ENCODE measurements at regions not wholly inside any gene's neighbourhood (a gene's known extent, or its start where the extent isn't known, plus 50 kb on each side); places are given as distances from the start of the nearest gene placed in this dataset.

GRCh38 chr7:10863476-10863875, 110.2 kb upstream of the PHF14 start:
- Histone ChIP-seq H3K23ac (ENCODE audit: low read depth, low read length) (no peak overlapping the region), H3K27ac (ENCODE audit: insufficient read depth, low read length) (no peak overlapping the region), H3K4ac (ENCODE audit: low read depth, low read length) (no peak overlapping the region), H3K4me2 (ENCODE audit: low read depth, low read length) (no peak overlapping the region), H2AFZ (replicated peaks; ENCODE audit: low read length, poor library complexity) (no peak overlapping the region), H2BK15ac (ENCODE audit: low read depth, low read length) (no peak overlapping the region), H3K4me3 (ENCODE audit: insufficient read depth, low read depth, low read length) (no peak overlapping the region), H3K56ac (ENCODE audit: extremely low read depth, insufficient read depth, low read length) (no peak overlapping the region), H3K36me3 (ENCODE audit: control insufficient read depth, insufficient read depth, low read length) (no peaks in the 10 kb centered on the region), H3K9ac (ENCODE audit: low read depth, low read length) (no peak overlapping the region), H2BK120ac (ENCODE audit: low read depth, low read length) (no peak overlapping the region), H4K5ac (ENCODE audit: low read depth, low read length) (no peak overlapping the region), H3K79me1 (ENCODE audit: low read depth in 1 of 2, low read length in 2 of 2) (no peaks in the 10 kb centered on the region), H4K20me1 (ENCODE audit: insufficient read depth, low read length) (no peaks in the 10 kb centered on the region), H3K27me3 (ENCODE audit: control insufficient read depth, insufficient read depth, low read length) (no peaks in the 10 kb centered on the region), H3K14ac (replicated peaks; ENCODE audit: low read depth, low read length) (no peak overlapping the region), H4K8ac (ENCODE audit: low read depth in 2 of 2, low read length in 2 of 2) (no peak overlapping the region), H2AK9ac (replicated peaks; ENCODE audit: low read depth, low read length, poor library complexity) (no peak overlapping the region), H3K9me1 (ENCODE audit: insufficient read depth, low read length) (no peaks in the 10 kb centered on the region), H2BK20ac (ENCODE audit: low read depth, low read length) (no peak overlapping the region), H4K91ac (ENCODE audit: insufficient read depth, low read depth, low read length) (no peak overlapping the region), H3K4me1 (ENCODE audit: control insufficient read depth, insufficient read depth, low read length) (no peaks in the 10 kb centered on the region), H2AK5ac (ENCODE audit: low read depth, low read length) (no peak overlapping the region), H3K18ac (ENCODE audit: low read depth, low read length) (no peak overlapping the region), H2BK5ac (ENCODE audit: low read depth, low read length, poor library complexity, severe bottlenecking) (no peak overlapping the region), H3K9me3 (ENCODE audit: control insufficient read depth, insufficient read depth, low read length) (peaks cover 2% of the 10 kb centered on the region; the same call in 1 of the 2 replicates)
- ChIA-PET POLR2A (ENCODE audit: unreplicated experiment) (no interaction called here), CTCF (no interaction called here)
- intact Hi-C loops (cut with micrococcal nuclease) (no loop called here), dilution Hi-C loops (cut with HindIII; ENCODE audit: low sequenced_read_pairs, unreplicated experiment) (no loop called here), in situ Hi-C loops (cut with MboI; ENCODE audit: low sequenced_read_pairs) (no loop called here)
- WGBS, 2 experiments (ENCODE audit: extremely low coverage in 2 of 2, insufficient read length in 1 of 2) = 87% methylated on average over 3 of the region's 7 CpGs; no CpG with 5 or more reads in 1 of the 2 experiments
- DNase-seq = no peak
- no peak for TF ChIP-seq MXI1 (IDR thresholded peaks at IDR 0.05; ENCODE audit: borderline replicate concordance, low read depth, low read length)
- no peak for TF ChIP-seq RCOR1 (IDR thresholded peaks at IDR 0.05; ENCODE audit: insufficient replicate concordance, low read length)
- TF ChIP-seq USF2 (IDR thresholded peaks at IDR 0.05; ENCODE audit: low read depth, low read length) = no peak
- TF ChIP-seq ELK1 (IDR thresholded peaks at IDR 0.05; ENCODE audit: borderline replicate concordance, low read depth, low read length) = no peak
- no peak for TF ChIP-seq NFE2L2 (IDR thresholded peaks at IDR 0.05; ENCODE audit: low read depth, low read length)
- no peak for TF ChIP-seq POLR2A (IDR thresholded peaks at IDR 0.05; ENCODE audit: low read depth, low read length)
- no peak for TF ChIP-seq BHLHE40 (IDR thresholded peaks at IDR 0.05; ENCODE audit: low read depth, low read length)
- no peak for TF ChIP-seq CEBPB (IDR thresholded peaks at IDR 0.05; ENCODE audit: low read depth, low read length)
- no peak for TF ChIP-seq CTCF (conservative IDR thresholded peaks at IDR 0.05; ENCODE audit: low read depth, low read length)
- no peak for TF ChIP-seq RFX5 (IDR thresholded peaks at IDR 0.05; ENCODE audit: low read depth, low read length)
- TF ChIP-seq MAFK (IDR thresholded peaks at IDR 0.05; ENCODE audit: low read depth, low read length) = no peak
- no peak for TF ChIP-seq RAD21 (IDR thresholded peaks at IDR 0.05; ENCODE audit: low read length)
- TF ChIP-seq CHD1 (IDR thresholded peaks at IDR 0.05; ENCODE audit: low read depth, low read length) = no peak
- TF ChIP-seq SMC3 (IDR thresholded peaks at IDR 0.05; ENCODE audit: low read depth, low read length) = no peak
- no peak for TF ChIP-seq MAZ (IDR thresholded peaks at IDR 0.05; ENCODE audit: borderline replicate concordance, low read depth, low read length)
- no peak for TF ChIP-seq FOS (IDR thresholded peaks at IDR 0.05; ENCODE audit: low read depth, low read length)
- BruUV-seq (replicated peaks) = no TSS peak
- no peak for ATAC-seq (ENCODE audit: low read depth)

Measured in IMR-90 (cell line).